Central memory CD8-positive, alpha-beta T cell (primary cell): ENCODE measurements at regions not wholly inside any gene's neighbourhood (a gene's known extent, or its start where the extent isn't known, plus 50 kb on each side); places are given as distances from the start of the nearest gene placed in this dataset.

ENCODE experiments used
- ATAC-seq: fragments of 150-1000 bp; cut with Tn5 transposase; replicated peaks from 2 replicates; pipeline ENCODE4 v1.10.0; 2022; ENCODE audit warnings: mild to moderate bottlenecking, moderate FRiP score, moderate number of reproducible peaks; ENCODE audit not compliant: poor library complexity, severe bottlenecking; ENCODE audit errors: extremely low read depth
- DNase-seq, 2 donors: peaks; one replicate each; pipeline ENCODE4 v3.0.0; 2021; ENCODE audit warnings: low spot score in 2 of 2
- H3K27ac Mint-ChIP-seq: one replicate; pipeline ENCODE4 v1.8.0; 2022; ENCODE audit warnings: low read depth, mild to moderate bottlenecking, moderate library complexity, mixed read lengths
- H3K27me3 Mint-ChIP-seq: one replicate; pipeline ENCODE4 v1.8.0; 2022; ENCODE audit warnings: mixed read lengths
- H3K36me3 Mint-ChIP-seq: one replicate; pipeline ENCODE4 v1.8.0; 2022; ENCODE audit warnings: mild to moderate bottlenecking, moderate library complexity, mixed read lengths; ENCODE audit not compliant: insufficient read depth
- H3K4me1 Mint-ChIP-seq: one replicate; pipeline ENCODE4 v1.8.0; 2022; ENCODE audit warnings: mixed read lengths
- H3K4me3 Mint-ChIP-seq: one replicate; pipeline ENCODE4 v1.8.0; 2022; ENCODE audit warnings: mild to moderate bottlenecking, moderate library complexity, mixed read lengths
- H3K9me3 Mint-ChIP-seq: one replicate; pipeline ENCODE4 v1.8.0; 2022; ENCODE audit warnings: mixed read lengths

GRCh38 chr6:91428953-91429560, 842.2 kb upstream of the MAP3K7 start:
- Mint-ChIP-seq H3K4me3 (no peak overlapping the region), H3K36me3 (no peaks in the 10 kb centered on the region), H3K27ac (no peak overlapping the region), H3K4me1 (no peaks in the 10 kb centered on the region), H3K27me3 (no peaks in the 10 kb centered on the region), H3K9me3 (peaks cover 23% of the 10 kb centered on the region)
- DNase-seq (no peak), ATAC-seq (no peak)

GRCh38 chr6:91428296-91428695, 841.4 kb upstream of the MAP3K7 start:
- Mint-ChIP-seq H3K27me3 (no peaks in the 10 kb centered on the region), H3K9me3 (peaks cover 16% of the 10 kb centered on the region), H3K4me1 (no peaks in the 10 kb centered on the region), H3K4me3 (no peak overlapping the region), H3K27ac (no peak overlapping the region), H3K36me3 (no peaks in the 10 kb centered on the region)
- ATAC-seq: no peak
- no peak for DNase-seq

GRCh38 chr6:91420243-91420642, 833.4 kb upstream of the MAP3K7 start:
- Mint-ChIP-seq H3K27ac (no peak overlapping the region), H3K27me3 (no peaks in the 10 kb centered on the region), H3K4me3 (no peak overlapping the region), H3K4me1 (no peaks in the 10 kb centered on the region), H3K9me3 (peaks cover 22% of the 10 kb centered on the region), H3K36me3 (peaks cover 1% of the 10 kb centered on the region)
- ATAC-seq: no peak
- no peak for DNase-seq

GRCh38 chr6:91415031-91415605, 828.2 kb upstream of the MAP3K7 start:
- no peaks in the 10 kb centered on the region for H3K27me3 Mint-ChIP-seq
- peaks cover 6% of the 10 kb centered on the region for H3K9me3 Mint-ChIP-seq
- ATAC-seq (no peak), DNase-seq (no peak)
- H3K4me3 Mint-ChIP-seq: no peak overlapping the region
- H3K4me1 Mint-ChIP-seq: no peaks in the 10 kb centered on the region
- H3K36me3 Mint-ChIP-seq: peaks cover 1% of the 10 kb centered on the region
- H3K27ac Mint-ChIP-seq: no peak overlapping the region

DNA sequence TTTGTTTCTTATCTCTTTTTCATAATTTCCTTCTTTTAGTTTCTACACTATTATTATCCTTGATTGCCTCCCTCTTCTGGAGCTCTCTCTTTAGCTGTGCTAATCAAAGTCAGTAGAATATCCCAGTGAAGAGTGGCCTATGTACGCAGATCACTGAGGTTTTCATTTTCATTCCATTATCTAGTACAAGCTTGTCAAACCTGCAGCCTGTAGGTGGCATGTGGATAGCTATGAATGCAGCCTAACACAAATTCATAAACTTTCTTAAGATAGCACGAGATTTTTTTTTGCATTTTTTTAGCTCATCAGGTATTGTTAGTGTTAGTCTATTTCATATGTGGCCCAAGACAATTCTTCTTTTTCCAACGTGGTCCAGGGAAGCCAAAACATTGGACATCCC, 825.7 kb upstream of the MAP3K7 start:
- DNase-seq (no peak), ATAC-seq (no peak)
- H3K36me3 Mint-ChIP-seq: no peaks in the 10 kb centered on the region
- no peaks in the 10 kb centered on the region for H3K9me3 Mint-ChIP-seq
- H3K27me3 Mint-ChIP-seq: no peaks in the 10 kb centered on the region
- H3K4me1 Mint-ChIP-seq: no peaks in the 10 kb centered on the region
- no peak overlapping the region for H3K27ac Mint-ChIP-seq
- H3K4me3 Mint-ChIP-seq: no peak overlapping the region

DNA sequence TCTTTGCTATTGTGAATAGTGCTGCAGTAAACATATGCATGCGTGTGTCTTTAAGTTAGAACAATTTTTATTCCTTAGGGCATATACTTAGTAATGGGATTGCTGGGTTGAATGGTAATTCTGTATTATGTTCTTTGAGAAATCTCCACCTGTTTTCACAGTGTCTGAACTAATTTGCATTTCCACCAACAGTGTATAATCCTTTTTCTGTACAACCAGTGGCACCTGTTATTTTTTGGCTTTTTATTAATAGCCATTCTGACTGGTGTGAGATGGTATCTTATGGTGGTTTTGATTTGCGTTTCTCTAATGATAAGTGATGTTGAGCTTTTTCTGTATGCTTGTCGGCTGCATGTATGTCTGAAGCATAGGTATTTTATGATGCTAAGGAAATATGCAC, 820.8 kb upstream of the MAP3K7 start:
- no peak overlapping the region for H3K4me3 Mint-ChIP-seq
- H3K9me3 Mint-ChIP-seq: peaks cover 5% of the 10 kb centered on the region
- no peaks in the 10 kb centered on the region for H3K36me3 Mint-ChIP-seq
- ATAC-seq (no peak), DNase-seq (no peak)
- no peaks in the 10 kb centered on the region for H3K27me3 Mint-ChIP-seq
- no peak overlapping the region for H3K27ac Mint-ChIP-seq
- H3K4me1 Mint-ChIP-seq: no peaks in the 10 kb centered on the region

- Mint-ChIP-seq H3K4me3 (no peak overlapping the region), H3K27me3 (no peaks in the 10 kb centered on the region), H3K9me3 (peaks cover 40% of the 10 kb centered on the region), H3K4me1 (no peaks in the 10 kb centered on the region), H3K36me3 (no peaks in the 10 kb centered on the region), H3K27ac (no peak overlapping the region)
- ATAC-seq (no peak), DNase-seq (no peak)
These were observed 806.1 kb upstream of the MAP3K7 start for GRCh38 chr6:91392951-91393350.

GRCh38 chr6:91387290-91388059, 800.6 kb upstream of the MAP3K7 start:
- no peak overlapping the region for H3K27ac Mint-ChIP-seq
- no peak for DNase-seq
- H3K4me1 Mint-ChIP-seq: no peaks in the 10 kb centered on the region
- H3K27me3 Mint-ChIP-seq: no peaks in the 10 kb centered on the region
- H3K9me3 Mint-ChIP-seq: peaks cover 23% of the 10 kb centered on the region
- no peaks in the 10 kb centered on the region for H3K36me3 Mint-ChIP-seq
- H3K4me3 Mint-ChIP-seq: no peak overlapping the region
- no peak for ATAC-seq

DNA sequence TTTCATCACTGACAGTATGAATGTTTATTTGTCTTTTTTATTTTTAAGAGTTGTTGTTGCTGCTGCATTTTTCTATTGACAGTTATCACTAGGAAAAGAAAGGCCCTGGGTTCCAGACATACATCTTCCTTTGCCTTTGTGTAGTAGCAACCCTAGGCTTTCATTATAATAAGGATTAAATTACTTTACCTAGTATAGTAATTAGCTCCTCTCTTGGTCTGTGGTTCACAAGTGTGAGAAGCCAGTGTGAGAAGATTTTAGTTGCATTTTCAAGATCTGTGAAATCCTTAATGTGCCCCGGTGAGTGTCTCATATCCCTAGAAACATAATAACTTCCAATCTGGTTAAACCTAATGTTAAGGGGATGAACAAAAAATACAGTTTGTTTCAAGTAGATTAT, 799.3 kb upstream of the MAP3K7 start:
- ATAC-seq: no peak
- H3K27me3 Mint-ChIP-seq: no peaks in the 10 kb centered on the region
- no peak overlapping the region for H3K27ac Mint-ChIP-seq
- no peaks in the 10 kb centered on the region for H3K4me1 Mint-ChIP-seq
- no peaks in the 10 kb centered on the region for H3K36me3 Mint-ChIP-seq
- H3K9me3 Mint-ChIP-seq: peaks cover 15% of the 10 kb centered on the region
- no peak overlapping the region for H3K4me3 Mint-ChIP-seq
- no peak for DNase-seq

DNA sequence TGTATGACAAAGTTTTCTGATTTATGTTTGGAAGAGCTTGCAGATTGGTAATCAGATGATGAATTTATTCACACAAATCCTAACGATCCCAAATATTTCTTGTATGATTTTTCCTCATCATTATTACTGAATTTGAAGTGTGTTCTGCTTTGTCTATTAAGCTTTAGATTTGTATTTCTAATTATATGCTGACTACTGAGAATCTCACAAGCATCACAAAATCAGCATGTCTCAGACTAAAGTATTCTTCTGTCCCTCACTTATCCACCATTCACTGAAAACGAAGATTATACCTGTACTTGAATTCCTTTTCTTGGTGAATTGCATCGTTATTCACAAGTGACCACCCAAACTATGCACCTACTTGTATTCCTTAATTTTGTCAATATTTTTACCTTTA, 796.3 kb upstream of the MAP3K7 start:
- Mint-ChIP-seq H3K4me3 (no peak overlapping the region), H3K27me3 (no peaks in the 10 kb centered on the region), H3K9me3 (peaks cover 7% of the 10 kb centered on the region), H3K27ac (no peak overlapping the region), H3K4me1 (no peaks in the 10 kb centered on the region), H3K36me3 (no peaks in the 10 kb centered on the region)
- DNase-seq (no peak), ATAC-seq (no peak)

- Mint-ChIP-seq H3K9me3 (peaks cover 11% of the 10 kb centered on the region), H3K4me1 (no peaks in the 10 kb centered on the region), H3K36me3 (no peaks in the 10 kb centered on the region), H3K4me3 (no peak overlapping the region), H3K27me3 (no peaks in the 10 kb centered on the region), H3K27ac (no peak overlapping the region)
- DNase-seq (no peak), ATAC-seq (no peak)
These were observed 789.8 kb upstream of the MAP3K7 start for GRCh38 chr6:91376686-91377085.

GRCh38 chr6:91366781-91367180, 779.9 kb upstream of the MAP3K7 start:
- Mint-ChIP-seq H3K9me3 (peaks cover 27% of the 10 kb centered on the region), H3K27ac (no peak overlapping the region), H3K4me3 (no peak overlapping the region), H3K27me3 (no peaks in the 10 kb centered on the region), H3K36me3 (no peaks in the 10 kb centered on the region), H3K4me1 (no peaks in the 10 kb centered on the region)
- ATAC-seq (no peak), DNase-seq (no peak)

- DNase-seq: no peak
- H3K27me3 Mint-ChIP-seq: no peaks in the 10 kb centered on the region
- no peaks in the 10 kb centered on the region for H3K36me3 Mint-ChIP-seq
- H3K9me3 Mint-ChIP-seq: peaks cover 8% of the 10 kb centered on the region
- no peaks in the 10 kb centered on the region for H3K4me1 Mint-ChIP-seq
- H3K27ac Mint-ChIP-seq: no peak overlapping the region
- no peak overlapping the region for H3K4me3 Mint-ChIP-seq
- ATAC-seq: no peak
These were observed 772.1 kb upstream of the MAP3K7 start for GRCh38 chr6:91358986-91359385.
